HL-60 (cell line): ENCODE measurements at regions not wholly inside any gene's neighbourhood (a gene's known extent, or its start where the extent isn't known, plus 50 kb on each side); places are given as distances from the start of the nearest gene placed in this dataset.
"Not testable (repeated sequence)": the region's sequence is repeated elsewhere in the genome, so short reads cannot be mapped to it uniquely, and the experiment has no call there.

Source experiments
- CTCF ChIP-seq: IDR thresholded peaks from one replicate; pipeline ENCODE4 v1.5.1; 2011; ENCODE audit warnings: low read length, control low read depth, inconsistent platforms; ENCODE audit not compliant: insufficient read depth
- POLR2AphosphoS5 ChIP-seq: IDR thresholded peaks from 2 replicates; pipeline ENCODE4 v1.6.1; 2012; ENCODE audit warnings: low read depth

DNA sequence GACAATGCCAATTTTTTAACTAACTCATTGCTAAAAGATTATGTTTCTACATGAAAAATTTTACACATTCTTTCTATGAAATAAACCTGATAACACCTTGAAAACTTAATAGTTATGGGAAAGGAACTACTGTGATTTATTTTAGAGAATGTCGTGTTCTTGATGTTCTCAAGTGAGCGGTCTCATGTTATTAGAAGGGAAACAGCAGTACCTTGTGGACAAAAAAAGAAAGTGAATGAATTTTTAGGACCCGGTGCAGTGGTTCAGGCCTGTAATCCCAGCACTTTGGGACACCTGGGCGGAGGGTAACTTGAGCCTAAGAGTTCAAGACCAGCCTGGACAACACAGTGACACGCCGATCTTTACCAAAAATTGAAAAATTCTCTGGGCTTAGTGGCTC, 908.5 kb upstream of the DEFB115 start:
- TF ChIP-seq CTCF, POLR2AphosphoS5: not testable (repeated sequence)
